Panc1 (cell line): ENCODE measurements at regions not wholly inside any gene's neighbourhood (a gene's known extent, or its start where the extent isn't known, plus 50 kb on each side); places are given as distances from the start of the nearest gene placed in this dataset.

ENCODE experiments used
- ATAC-seq: fragments of 200-7000 bp; cut with Tn5 transposase; 2 replicates; pipeline ENCODE4 v1.9.1; 2020; ENCODE audit warnings: mild to moderate bottlenecking, moderate library complexity
- BruUV-seq: library from RNA; stranded (reverse); fragments of 400-500 nt; replicated peaks from 2 replicates; lab custom pipeline; 2021; lab: Mats Ljungman, UMichigan
- CTCF ChIA-PET: fragments of 300-600 bp; sonication (Branson Sonifier 250); formaldehyde crosslinking; loops from one replicate; lab custom pipeline; 2022; ENCODE audit warnings: antibody characterized with exemption; lab: Charles Lee
- POLR2A ChIA-PET: fragments of 300-600 bp; sonication (Branson Sonifier 250); formaldehyde crosslinking; loops from one replicate; lab custom pipeline; 2022; ENCODE audit warnings: antibody characterized with exemption; lab: Charles Lee
- DNase-seq: peaks from one replicate; pipeline ENCODE4 v3.0.0-alpha.2; 2010; ENCODE audit warnings: low read depth, low spot score
- H3K27ac ChIP-seq: 2 replicates; pipeline ENCODE4 v1.5.1; 2011; ENCODE audit warnings: mild to moderate bottlenecking, low read length, inconsistent platforms
- H3K27me3 ChIP-seq: fragments of 200-500 bp; sonication (Bioruptor generic); 2 replicates; pipeline ENCODE4 v1.6.0; 2014; ENCODE audit warnings: low read length, inconsistent platforms; ENCODE audit not compliant: control insufficient read depth, insufficient read depth
- H3K36me3 ChIP-seq: fragments of 200-500 bp; sonication (Bioruptor generic); 2 replicates; pipeline ENCODE4 v1.5.1; 2014; ENCODE audit warnings: inconsistent platforms, mild to moderate bottlenecking, low read length, moderate library complexity; ENCODE audit not compliant: control insufficient read depth, insufficient read depth
- H3K4me1 ChIP-seq: 2 replicates; pipeline ENCODE4 v1.5.1; 2011; ENCODE audit warnings: inconsistent platforms, mild to moderate bottlenecking, low read length, moderate library complexity; ENCODE audit not compliant: control insufficient read depth, insufficient read depth
- H3K4me3 ChIP-seq, 2 experiments: 2 replicates each; pipeline ENCODE4 v1.5.1; 2011 to 2012; ENCODE audit warnings: low read depth in 2 of 2, low read length in 2 of 2, mild to moderate bottlenecking in 2 of 2, inconsistent platforms in 1 of 2, moderate library complexity in 1 of 2
- H3K9me3 ChIP-seq: fragments of 200-500 bp; sonication (Bioruptor generic); 2 replicates; pipeline ENCODE4 v1.5.1; 2014; ENCODE audit warnings: low read depth, mild to moderate bottlenecking, inconsistent platforms, low read length, moderate library complexity; ENCODE audit not compliant: control insufficient read depth, insufficient read depth
- POLR2AphosphoS5 ChIP-seq: IDR thresholded peaks from 2 replicates; pipeline ENCODE4 v1.6.1; 2012; ENCODE audit warnings: mild to moderate bottlenecking, low read depth, low read length, moderate library complexity
- SIN3A ChIP-seq: IDR thresholded peaks from 2 replicates; pipeline ENCODE4 v1.6.1; 2012; ENCODE audit warnings: low read depth, mild to moderate bottlenecking, low read length, moderate library complexity, borderline replicate concordance; ENCODE audit not compliant: insufficient read depth
- TCF7L2 ChIP-seq: IDR thresholded peaks from 2 replicates; pipeline ENCODE4 v1.6.1; 2011; ENCODE audit warnings: mild to moderate bottlenecking, low read depth, low read length, inconsistent platforms
- in situ Hi-C: cut with HindIII; loops from 2 replicates; pipeline ENCODE4 v1.10.0; 2016; ENCODE audit warnings: low sequenced_read_pairs, low pct_unique_long_range_greater_than_20kb
- intact Hi-C: fragments of 100-400 bp; cut with micrococcal nuclease; formaldehyde crosslinking; loops from one replicate; pipeline ENCODE4 v1.10.0; 2022; ENCODE audit not compliant: unreplicated experiment
- TF ChIP-seq, protein P1 (sequence below): fragments of 450-650 bp; IDR thresholded peaks from 2 replicates; pipeline ENCODE4 v1.5.1; 2017; ENCODE audit warnings: mild to moderate bottlenecking
- TF ChIP-seq, protein P2 (sequence below), 2 experiments: IDR thresholded peaks; 2 replicates each; pipeline ENCODE4 v1.6.1; 2011 to 2012; ENCODE audit warnings: low read depth in 2 of 2, control low read depth in 1 of 2, low read length in 1 of 2, mild to moderate bottlenecking in 1 of 2, moderate library complexity in 1 of 2; ENCODE audit not compliant: insufficient read depth in 1 of 2

- Histone ChIP-seq H3K9me3 (no peaks in the 10 kb centered on the region), H3K27ac (no peak overlapping the region), H3K27me3 (no peaks in the 10 kb centered on the region), H3K4me1 (no peaks in the 10 kb centered on the region), H3K36me3 (no peaks in the 10 kb centered on the region), H3K4me3 (no peak overlapping the region)
- in situ Hi-C loops (no loop called here), intact Hi-C loops (no loop called here)
- ATAC-seq (no peak), DNase-seq (no peak)
- CTCF ChIA-PET, result no interaction called here
- BruUV-seq, result no TSS peak
- POLR2A ChIA-PET, result no interaction called here
- TF ChIP-seq POLR2AphosphoS5, result no peak
- TF ChIP-seq, protein P1, sequence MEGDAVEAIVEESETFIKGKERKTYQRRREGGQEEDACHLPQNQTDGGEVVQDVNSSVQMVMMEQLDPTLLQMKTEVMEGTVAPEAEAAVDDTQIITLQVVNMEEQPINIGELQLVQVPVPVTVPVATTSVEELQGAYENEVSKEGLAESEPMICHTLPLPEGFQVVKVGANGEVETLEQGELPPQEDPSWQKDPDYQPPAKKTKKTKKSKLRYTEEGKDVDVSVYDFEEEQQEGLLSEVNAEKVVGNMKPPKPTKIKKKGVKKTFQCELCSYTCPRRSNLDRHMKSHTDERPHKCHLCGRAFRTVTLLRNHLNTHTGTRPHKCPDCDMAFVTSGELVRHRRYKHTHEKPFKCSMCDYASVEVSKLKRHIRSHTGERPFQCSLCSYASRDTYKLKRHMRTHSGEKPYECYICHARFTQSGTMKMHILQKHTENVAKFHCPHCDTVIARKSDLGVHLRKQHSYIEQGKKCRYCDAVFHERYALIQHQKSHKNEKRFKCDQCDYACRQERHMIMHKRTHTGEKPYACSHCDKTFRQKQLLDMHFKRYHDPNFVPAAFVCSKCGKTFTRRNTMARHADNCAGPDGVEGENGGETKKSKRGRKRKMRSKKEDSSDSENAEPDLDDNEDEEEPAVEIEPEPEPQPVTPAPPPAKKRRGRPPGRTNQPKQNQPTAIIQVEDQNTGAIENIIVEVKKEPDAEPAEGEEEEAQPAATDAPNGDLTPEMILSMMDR, result no peak
These were observed 144.3 kb downstream of the ZNF248 start for GRCh38 chr10:37713132-37713501.

DNA sequence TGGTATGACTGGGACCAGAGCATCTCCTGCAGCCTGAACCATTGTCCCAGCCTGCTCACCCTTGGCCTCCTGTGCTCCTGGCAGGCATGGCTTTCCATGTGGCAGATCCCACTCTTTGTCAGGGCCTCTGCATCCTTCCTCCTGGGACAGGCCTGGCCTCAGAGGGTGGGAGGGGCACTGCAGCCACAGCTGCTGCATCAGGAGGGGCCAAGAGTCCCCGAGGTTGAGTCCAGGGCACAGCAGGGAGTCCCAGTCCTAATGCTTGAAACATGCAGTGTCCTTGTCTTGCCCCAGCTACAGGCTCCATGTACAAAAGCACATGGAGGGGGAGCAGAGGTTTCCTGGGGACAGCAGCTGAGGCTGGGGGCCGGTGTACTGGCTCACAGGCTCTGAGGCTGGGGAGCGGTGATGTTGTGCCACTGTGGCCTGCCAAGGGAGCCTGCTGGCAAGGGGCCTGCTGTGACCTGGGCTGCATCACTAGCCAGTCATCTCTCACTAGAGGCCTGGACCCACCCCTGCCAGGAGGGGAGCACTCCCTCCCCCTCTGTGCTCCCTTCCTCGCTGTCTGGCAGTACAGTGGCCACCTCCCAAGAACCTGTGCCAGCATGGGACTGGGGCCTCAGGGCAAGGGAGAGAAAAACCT, 144.8 kb downstream of the ZNF248 start:
- H3K9me3 ChIP-seq, result no peaks in the 10 kb centered on the region
- H3K36me3 ChIP-seq, result no peaks in the 10 kb centered on the region
- in situ Hi-C loops, result no loop called here
- intact Hi-C loops, result no loop called here
- ATAC-seq (no peak), DNase-seq (no peak)
- H3K27me3 ChIP-seq, result no peaks in the 10 kb centered on the region
- no peaks in the 10 kb centered on the region for H3K4me1 ChIP-seq
- ChIA-PET CTCF (no interaction called here), POLR2A (no interaction called here)
- BruUV-seq, result no TSS peak
- no peak overlapping the region for H3K27ac ChIP-seq
- H3K4me3 ChIP-seq, result no peak overlapping the region
- TF ChIP-seq, protein P2, sequence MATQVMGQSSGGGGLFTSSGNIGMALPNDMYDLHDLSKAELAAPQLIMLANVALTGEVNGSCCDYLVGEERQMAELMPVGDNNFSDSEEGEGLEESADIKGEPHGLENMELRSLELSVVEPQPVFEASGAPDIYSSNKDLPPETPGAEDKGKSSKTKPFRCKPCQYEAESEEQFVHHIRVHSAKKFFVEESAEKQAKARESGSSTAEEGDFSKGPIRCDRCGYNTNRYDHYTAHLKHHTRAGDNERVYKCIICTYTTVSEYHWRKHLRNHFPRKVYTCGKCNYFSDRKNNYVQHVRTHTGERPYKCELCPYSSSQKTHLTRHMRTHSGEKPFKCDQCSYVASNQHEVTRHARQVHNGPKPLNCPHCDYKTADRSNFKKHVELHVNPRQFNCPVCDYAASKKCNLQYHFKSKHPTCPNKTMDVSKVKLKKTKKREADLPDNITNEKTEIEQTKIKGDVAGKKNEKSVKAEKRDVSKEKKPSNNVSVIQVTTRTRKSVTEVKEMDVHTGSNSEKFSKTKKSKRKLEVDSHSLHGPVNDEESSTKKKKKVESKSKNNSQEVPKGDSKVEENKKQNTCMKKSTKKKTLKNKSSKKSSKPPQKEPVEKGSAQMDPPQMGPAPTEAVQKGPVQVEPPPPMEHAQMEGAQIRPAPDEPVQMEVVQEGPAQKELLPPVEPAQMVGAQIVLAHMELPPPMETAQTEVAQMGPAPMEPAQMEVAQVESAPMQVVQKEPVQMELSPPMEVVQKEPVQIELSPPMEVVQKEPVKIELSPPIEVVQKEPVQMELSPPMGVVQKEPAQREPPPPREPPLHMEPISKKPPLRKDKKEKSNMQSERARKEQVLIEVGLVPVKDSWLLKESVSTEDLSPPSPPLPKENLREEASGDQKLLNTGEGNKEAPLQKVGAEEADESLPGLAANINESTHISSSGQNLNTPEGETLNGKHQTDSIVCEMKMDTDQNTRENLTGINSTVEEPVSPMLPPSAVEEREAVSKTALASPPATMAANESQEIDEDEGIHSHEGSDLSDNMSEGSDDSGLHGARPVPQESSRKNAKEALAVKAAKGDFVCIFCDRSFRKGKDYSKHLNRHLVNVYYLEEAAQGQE (IDR thresholded peaks at IDR 0.05; ENCODE audit: insufficient read depth in 1 of 2, low read depth in 2 of 2, low read length in 1 of 2), result no peak
- TF ChIP-seq TCF7L2 (no peak), POLR2AphosphoS5 (no peak), SIN3A (no peak)
- TF ChIP-seq, protein P1, result no peak
